ENCODE measurements at regions not wholly inside any gene's neighbourhood (a gene's known extent, or its start where the extent isn't known, plus 50 kb on each side); places are given as distances from the start of the nearest gene placed in this dataset.

DNA sequence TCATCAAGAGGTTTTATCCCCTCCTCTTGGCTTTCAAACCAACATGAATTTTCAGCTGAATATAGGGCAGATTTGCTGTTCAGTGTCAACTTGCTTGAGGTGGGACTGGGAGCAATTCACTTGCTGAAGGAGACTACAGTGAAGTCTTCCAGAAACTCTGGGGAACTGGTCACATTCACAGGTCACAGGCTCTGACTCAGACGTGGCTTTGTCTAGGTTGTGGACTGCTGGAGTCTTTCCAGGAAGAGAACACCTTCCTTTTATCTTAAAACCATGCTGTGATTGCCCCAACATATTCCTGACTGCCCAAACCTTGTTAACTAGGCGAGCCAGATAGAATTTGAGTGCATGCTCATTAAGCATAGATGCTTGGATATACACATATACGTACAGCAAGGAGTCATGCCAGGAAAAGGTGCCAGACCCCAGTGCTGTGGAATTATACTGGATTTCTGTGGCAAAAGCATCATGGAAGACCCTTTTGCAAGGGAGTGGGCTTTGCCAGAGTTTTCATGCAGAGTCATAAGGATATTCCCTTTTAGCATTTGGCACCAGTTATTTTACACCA lies 399.1 kb upstream of the TBL1XR1 start:
- Histone ChIP-seq H3K9me3 (ENCODE audit: low read length) (no peaks in the 10 kb centered on the region), H3K9ac (ENCODE audit: low read length) (no peak overlapping the region), H3F3A (ENCODE audit: insufficient read depth, low read length, poor library complexity, severe bottlenecking) (no peaks in the 10 kb centered on the region), H3K4me2 (ENCODE audit: low read length) (no peak overlapping the region), H3K36me3 (ENCODE audit: insufficient read depth, low read length) (no peaks in the 10 kb centered on the region), H3K4me3 (ENCODE audit: low read length) (no peak overlapping the region), H3K27me3 (ENCODE audit: insufficient read depth, low read depth, low read length) (no peaks in the 10 kb centered on the region), H3K9me2 (ENCODE audit: insufficient read depth, low read length) (no peaks in the 10 kb centered on the region), H3K27ac (ENCODE audit: low read length) (no peak overlapping the region), H4K20me1 (ENCODE audit: insufficient read depth) (no peaks in the 10 kb centered on the region), H2AFZ (ENCODE audit: low read depth, low read length) (no peak overlapping the region), H3K79me2 (replicated peaks; ENCODE audit: insufficient read depth, low read length) (no peaks in the 10 kb centered on the region)
- TF ChIP-seq MXI1 (conservative IDR thresholded peaks at IDR 0.05; ENCODE audit: poor library complexity, severe bottlenecking) = no peak
- no peak for TF ChIP-seq TAF1 (IDR thresholded peaks at IDR 0.05; ENCODE audit: low read depth)
- no peak for TF ChIP-seq POLR2AphosphoS5 (IDR thresholded peaks at IDR 0.05)
- no peak for TF ChIP-seq EZH2 (IDR thresholded peaks at IDR 0.05; ENCODE audit: borderline replicate concordance, insufficient read depth, low read length, poor library complexity, severe bottlenecking)
- TF ChIP-seq EP300 (conservative IDR thresholded peaks at IDR 0.05; ENCODE audit: poor library complexity, severe bottlenecking) = no peak
- TF ChIP-seq SMC3 (conservative IDR thresholded peaks at IDR 0.05; ENCODE audit: poor library complexity) = no peak
- TF ChIP-seq, protein P1, sequence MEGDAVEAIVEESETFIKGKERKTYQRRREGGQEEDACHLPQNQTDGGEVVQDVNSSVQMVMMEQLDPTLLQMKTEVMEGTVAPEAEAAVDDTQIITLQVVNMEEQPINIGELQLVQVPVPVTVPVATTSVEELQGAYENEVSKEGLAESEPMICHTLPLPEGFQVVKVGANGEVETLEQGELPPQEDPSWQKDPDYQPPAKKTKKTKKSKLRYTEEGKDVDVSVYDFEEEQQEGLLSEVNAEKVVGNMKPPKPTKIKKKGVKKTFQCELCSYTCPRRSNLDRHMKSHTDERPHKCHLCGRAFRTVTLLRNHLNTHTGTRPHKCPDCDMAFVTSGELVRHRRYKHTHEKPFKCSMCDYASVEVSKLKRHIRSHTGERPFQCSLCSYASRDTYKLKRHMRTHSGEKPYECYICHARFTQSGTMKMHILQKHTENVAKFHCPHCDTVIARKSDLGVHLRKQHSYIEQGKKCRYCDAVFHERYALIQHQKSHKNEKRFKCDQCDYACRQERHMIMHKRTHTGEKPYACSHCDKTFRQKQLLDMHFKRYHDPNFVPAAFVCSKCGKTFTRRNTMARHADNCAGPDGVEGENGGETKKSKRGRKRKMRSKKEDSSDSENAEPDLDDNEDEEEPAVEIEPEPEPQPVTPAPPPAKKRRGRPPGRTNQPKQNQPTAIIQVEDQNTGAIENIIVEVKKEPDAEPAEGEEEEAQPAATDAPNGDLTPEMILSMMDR (IDR thresholded peaks at IDR 0.05; ENCODE audit: poor library complexity, severe bottlenecking) = no peak
- TF ChIP-seq, protein P2, sequence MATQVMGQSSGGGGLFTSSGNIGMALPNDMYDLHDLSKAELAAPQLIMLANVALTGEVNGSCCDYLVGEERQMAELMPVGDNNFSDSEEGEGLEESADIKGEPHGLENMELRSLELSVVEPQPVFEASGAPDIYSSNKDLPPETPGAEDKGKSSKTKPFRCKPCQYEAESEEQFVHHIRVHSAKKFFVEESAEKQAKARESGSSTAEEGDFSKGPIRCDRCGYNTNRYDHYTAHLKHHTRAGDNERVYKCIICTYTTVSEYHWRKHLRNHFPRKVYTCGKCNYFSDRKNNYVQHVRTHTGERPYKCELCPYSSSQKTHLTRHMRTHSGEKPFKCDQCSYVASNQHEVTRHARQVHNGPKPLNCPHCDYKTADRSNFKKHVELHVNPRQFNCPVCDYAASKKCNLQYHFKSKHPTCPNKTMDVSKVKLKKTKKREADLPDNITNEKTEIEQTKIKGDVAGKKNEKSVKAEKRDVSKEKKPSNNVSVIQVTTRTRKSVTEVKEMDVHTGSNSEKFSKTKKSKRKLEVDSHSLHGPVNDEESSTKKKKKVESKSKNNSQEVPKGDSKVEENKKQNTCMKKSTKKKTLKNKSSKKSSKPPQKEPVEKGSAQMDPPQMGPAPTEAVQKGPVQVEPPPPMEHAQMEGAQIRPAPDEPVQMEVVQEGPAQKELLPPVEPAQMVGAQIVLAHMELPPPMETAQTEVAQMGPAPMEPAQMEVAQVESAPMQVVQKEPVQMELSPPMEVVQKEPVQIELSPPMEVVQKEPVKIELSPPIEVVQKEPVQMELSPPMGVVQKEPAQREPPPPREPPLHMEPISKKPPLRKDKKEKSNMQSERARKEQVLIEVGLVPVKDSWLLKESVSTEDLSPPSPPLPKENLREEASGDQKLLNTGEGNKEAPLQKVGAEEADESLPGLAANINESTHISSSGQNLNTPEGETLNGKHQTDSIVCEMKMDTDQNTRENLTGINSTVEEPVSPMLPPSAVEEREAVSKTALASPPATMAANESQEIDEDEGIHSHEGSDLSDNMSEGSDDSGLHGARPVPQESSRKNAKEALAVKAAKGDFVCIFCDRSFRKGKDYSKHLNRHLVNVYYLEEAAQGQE (IDR thresholded peaks at IDR 0.05; ENCODE audit: borderline replicate concordance) = no peak
- no peak for TF ChIP-seq RAD21 (conservative IDR thresholded peaks at IDR 0.05)

DNA sequence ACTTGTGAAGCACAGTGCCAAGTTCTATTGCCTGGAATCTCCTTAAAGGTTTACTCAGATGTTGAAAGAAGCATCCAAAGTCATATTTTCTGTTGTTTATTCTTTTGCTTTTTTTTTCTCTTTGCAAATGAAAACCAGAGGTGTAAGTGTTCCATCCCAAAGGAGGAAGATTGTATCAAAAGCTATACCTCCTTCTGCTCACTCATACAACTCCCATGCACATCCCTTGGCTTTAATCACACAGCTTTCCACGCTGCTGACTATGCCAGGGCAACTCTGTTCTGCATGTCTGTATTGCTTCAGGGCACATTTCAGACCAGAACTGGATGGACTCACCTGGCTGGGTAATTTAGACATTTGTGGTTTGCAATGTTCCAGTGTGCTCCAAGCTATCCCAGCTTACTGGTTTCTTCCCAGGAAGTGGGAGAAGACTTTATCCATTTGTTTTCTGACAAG lies 399.6 kb upstream of the TBL1XR1 start:
- H3K4me3 ChIP-seq (ENCODE audit: low read length) = no peak overlapping the region
- H4K20me1 ChIP-seq (ENCODE audit: insufficient read depth) = no peaks in the 10 kb centered on the region
- no peak for TF ChIP-seq MXI1 (conservative IDR thresholded peaks at IDR 0.05; ENCODE audit: poor library complexity, severe bottlenecking)
- no peak for TF ChIP-seq POLR2AphosphoS5 (IDR thresholded peaks at IDR 0.05)
- TF ChIP-seq RAD21 (conservative IDR thresholded peaks at IDR 0.05) = no peak
- TF ChIP-seq, protein P1 (IDR thresholded peaks at IDR 0.05; ENCODE audit: poor library complexity, severe bottlenecking) = no peak
- TF ChIP-seq SMC3 (conservative IDR thresholded peaks at IDR 0.05; ENCODE audit: poor library complexity) = no peak
- H2AFZ ChIP-seq (ENCODE audit: low read depth, low read length) = no peak overlapping the region
- H3F3A ChIP-seq (ENCODE audit: insufficient read depth, low read length, poor library complexity, severe bottlenecking) = no peaks in the 10 kb centered on the region
- no peaks in the 10 kb centered on the region for H3K36me3 ChIP-seq (ENCODE audit: insufficient read depth, low read length)
- no peaks in the 10 kb centered on the region for H3K79me2 ChIP-seq (replicated peaks; ENCODE audit: insufficient read depth, low read length)
- no peak overlapping the region for H3K27ac ChIP-seq (ENCODE audit: low read length)
- no peak overlapping the region for H3K4me2 ChIP-seq (ENCODE audit: low read length)
- no peaks in the 10 kb centered on the region for H3K9me2 ChIP-seq (ENCODE audit: insufficient read depth, low read length)
- H3K9ac ChIP-seq (ENCODE audit: low read length) = no peak overlapping the region
- no peaks in the 10 kb centered on the region for H3K9me3 ChIP-seq (ENCODE audit: low read length)
- H3K27me3 ChIP-seq (ENCODE audit: insufficient read depth, low read depth, low read length) = no peaks in the 10 kb centered on the region

Data from neural cell (in vitro differentiated cells).